ENCODE measurements at regions not wholly inside any gene's neighbourhood (a gene's known extent, or its start where the extent isn't known, plus 50 kb on each side); places are given as distances from the start of the nearest gene placed in this dataset.

- DNase-seq (ENCODE audit: low spot score), result no peak
These were observed 99.4 kb downstream of the HDGFL1 start for GRCh38 chr6:22668717-22669116.

GRCh38 chr6:22670605-22671004, 101.2 kb downstream of the HDGFL1 start:
- DNase-seq (ENCODE audit: low spot score), result no peak

GRCh38 chr6:22673474-22673873, 104.1 kb downstream of the HDGFL1 start:
- no peak for DNase-seq (ENCODE audit: low spot score)

GRCh38 chr6:22680950-22681349, 111.6 kb downstream of the HDGFL1 start:
- DNase-seq (ENCODE audit: low spot score), result no peak

- DNase-seq (ENCODE audit: low spot score), result no peak
These were observed 112.4 kb downstream of the HDGFL1 start for GRCh38 chr6:22681761-22682160.

GRCh38 chr6:22682979-22683378, 113.6 kb downstream of the HDGFL1 start:
- no peak for DNase-seq (ENCODE audit: low spot score)

GRCh38 chr6:22690446-22690845, 121.1 kb downstream of the HDGFL1 start:
- no peak for DNase-seq (ENCODE audit: low spot score)

- DNase-seq (ENCODE audit: low spot score), result no peak
These were observed 124.8 kb downstream of the HDGFL1 start for GRCh38 chr6:22694092-22694724.

- no peak for DNase-seq (ENCODE audit: low spot score)
These were observed 127.1 kb downstream of the HDGFL1 start for GRCh38 chr6:22696481-22696880.

GRCh38 chr6:22697306-22697705, 127.9 kb downstream of the HDGFL1 start:
- no peak for DNase-seq (ENCODE audit: low spot score)

GRCh38 chr6:22699151-22699550, 129.8 kb downstream of the HDGFL1 start:
- DNase-seq (ENCODE audit: low spot score), result no peak

GRCh38 chr6:22706651-22707050, 137.3 kb downstream of the HDGFL1 start:
- DNase-seq (ENCODE audit: low spot score), result no peak

GRCh38 chr6:22708469-22708868, 139.1 kb downstream of the HDGFL1 start:
- no peak for DNase-seq (ENCODE audit: low spot score)

- DNase-seq (ENCODE audit: low spot score), result no peak
These were observed 140.4 kb downstream of the HDGFL1 start for GRCh38 chr6:22709803-22710202.

- peak; percentile 20 for DNase-seq (ENCODE audit: low spot score)
These were observed 147.4 kb downstream of the HDGFL1 start for GRCh38 chr6:22716721-22717120.

- DNase-seq (ENCODE audit: low spot score), result no peak
These were observed 148.5 kb downstream of the HDGFL1 start for GRCh38 chr6:22717915-22718314.

- DNase-seq (ENCODE audit: low spot score), result no peak
These were observed 153.5 kb downstream of the HDGFL1 start for GRCh38 chr6:22722913-22723312.

GRCh38 chr6:22726966-22727365, 157.6 kb downstream of the HDGFL1 start:
- no peak for DNase-seq (ENCODE audit: low spot score)

GRCh38 chr6:22727710-22728109, 158.3 kb downstream of the HDGFL1 start:
- no peak for DNase-seq (ENCODE audit: low spot score)

GRCh38 chr6:22732176-22732970, 163.0 kb downstream of the HDGFL1 start:
- DNase-seq (ENCODE audit: low spot score), result no peak

- no peak for DNase-seq (ENCODE audit: low spot score)
These were observed 167.4 kb downstream of the HDGFL1 start for GRCh38 chr6:22736740-22737139.

- DNase-seq (ENCODE audit: low spot score), result peak; percentile 36
These were observed 168.0 kb downstream of the HDGFL1 start for GRCh38 chr6:22737331-22737730.

GRCh38 chr6:22738194-22738593, 168.8 kb downstream of the HDGFL1 start:
- no peak for DNase-seq (ENCODE audit: low spot score)
